ENCODE measurements at regions not wholly inside any gene's neighbourhood (a gene's known extent, or its start where the extent isn't known, plus 50 kb on each side); places are given as distances from the start of the nearest gene placed in this dataset.

GRCh38 chr3:8253201-8253600 lies 248.4 kb upstream of the LMCD1 start:
- TF ChIP-seq CTCF (IDR thresholded peaks at IDR 0.05) (no peak), POLR2A (IDR thresholded peaks at IDR 0.05) (no peak)
